MG63 (cell line): ENCODE measurements at regions not wholly inside any gene's neighbourhood (a gene's known extent, or its start where the extent isn't known, plus 50 kb on each side); places are given as distances from the start of the nearest gene placed in this dataset.
"Not testable (repeated sequence)": the region's sequence is repeated elsewhere in the genome, so short reads cannot be mapped to it uniquely, and the experiment has no call there.

Source experiments
- DNase-seq: peaks from one replicate; pipeline ENCODE4 v3.0.0-alpha.2; 2020
- H3K27me3 ChIP-seq: fragments of 250-450 bp; sonication (Bioruptor Pico); 2 replicates; pipeline ENCODE4 v1.5.1; 2020; ENCODE audit warnings: mild to moderate bottlenecking, moderate library complexity
- H3K36me3 ChIP-seq: fragments of 250-450 bp; sonication (Bioruptor Pico); 2 replicates; pipeline ENCODE4 v1.5.1; 2020; ENCODE audit warnings: mild to moderate bottlenecking, moderate library complexity
- H3K4me3 ChIP-seq: fragments of 250-450 bp; sonication (Bioruptor Pico); 2 replicates; pipeline ENCODE4 v1.5.1; 2020; ENCODE audit warnings: mild to moderate bottlenecking, moderate library complexity
- H3K9me3 ChIP-seq: fragments of 250-450 bp; sonication (Bioruptor Pico); 2 replicates; pipeline ENCODE4 v1.5.1; 2020; ENCODE audit warnings: mild to moderate bottlenecking, moderate library complexity

- H3K9me3 ChIP-seq = no peaks in the 10 kb centered on the region
- H3K36me3 ChIP-seq = no peaks in the 10 kb centered on the region
- peak; percentile 45 for DNase-seq
- H3K27me3 ChIP-seq = no peaks in the 10 kb centered on the region
- no peak overlapping the region for H3K4me3 ChIP-seq
Measured at GRCh38 chr6:2611092-2611491, 139.6 kb downstream of the MYLK4 start.

- H3K36me3 ChIP-seq = no peaks in the 10 kb centered on the region
- no peak overlapping the region for H3K4me3 ChIP-seq
- H3K9me3 ChIP-seq = no peaks in the 10 kb centered on the region
- no peaks in the 10 kb centered on the region for H3K27me3 ChIP-seq
- no peak for DNase-seq
Measured at GRCh38 chr6:2608503-2608902, 142.2 kb downstream of the MYLK4 start.

- no peaks in the 10 kb centered on the region for H3K27me3 ChIP-seq
- no peak overlapping the region for H3K4me3 ChIP-seq
- DNase-seq = no peak
Measured at GRCh38 chr6:2600363-2600762, 150.4 kb downstream of the MYLK4 start.

GRCh38 chr6:2599817-2600216, 150.9 kb downstream of the MYLK4 start:
- no peaks in the 10 kb centered on the region for H3K36me3 ChIP-seq
- no peaks in the 10 kb centered on the region for H3K27me3 ChIP-seq
- H3K9me3 ChIP-seq = no peaks in the 10 kb centered on the region
- H3K4me3 ChIP-seq = no peak overlapping the region
- no peak for DNase-seq

More at GRCh38 chr6:2600363-2600762, 150.4 kb downstream of the MYLK4 start:
- Histone ChIP-seq H3K9me3 (no peaks in the 10 kb centered on the region), H3K36me3 (no peaks in the 10 kb centered on the region)

GRCh38 chr6:2598867-2599266, 151.9 kb downstream of the MYLK4 start:
- no peak for DNase-seq
- no peaks in the 10 kb centered on the region for H3K9me3 ChIP-seq
- no peaks in the 10 kb centered on the region for H3K36me3 ChIP-seq
- no peak overlapping the region for H3K4me3 ChIP-seq
- no peaks in the 10 kb centered on the region for H3K27me3 ChIP-seq

- Histone ChIP-seq H3K9me3 (no peaks in the 10 kb centered on the region), H3K27me3 (no peaks in the 10 kb centered on the region), H3K36me3 (no peaks in the 10 kb centered on the region), H3K4me3 (no peak overlapping the region)
- no peak for DNase-seq
Measured at GRCh38 chr6:2597991-2598390, 152.7 kb downstream of the MYLK4 start.

- H3K4me3 ChIP-seq, H3K36me3 ChIP-seq, DNase-seq, H3K9me3 ChIP-seq, H3K27me3 ChIP-seq: not testable (repeated sequence)
Measured at GRCh38 chr6:2597457-2597856, 153.3 kb downstream of the MYLK4 start.

GRCh38 chr6:2596222-2596621, 154.5 kb downstream of the MYLK4 start:
- Histone ChIP-seq H3K4me3 (no peak overlapping the region), H3K36me3 (no peaks in the 10 kb centered on the region), H3K27me3 (no peaks in the 10 kb centered on the region), H3K9me3 (no peaks in the 10 kb centered on the region)
- no peak for DNase-seq

- Histone ChIP-seq H3K9me3 (no peaks in the 10 kb centered on the region), H3K36me3 (no peaks in the 10 kb centered on the region), H3K27me3 (no peaks in the 10 kb centered on the region), H3K4me3 (no peak overlapping the region)
- DNase-seq = no peak
Measured at GRCh38 chr6:2594868-2595267, 155.9 kb downstream of the MYLK4 start.

- DNase-seq = no peak
- no peaks in the 10 kb centered on the region for H3K9me3 ChIP-seq
- no peak overlapping the region for H3K4me3 ChIP-seq
- H3K27me3 ChIP-seq = no peaks in the 10 kb centered on the region
- no peaks in the 10 kb centered on the region for H3K36me3 ChIP-seq
Measured at GRCh38 chr6:2593167-2593566, 157.6 kb downstream of the MYLK4 start.

GRCh38 chr6:2589171-2589661, 161.5 kb downstream of the MYLK4 start:
- no peaks in the 10 kb centered on the region for H3K9me3 ChIP-seq
- no peak overlapping the region for H3K4me3 ChIP-seq
- no peaks in the 10 kb centered on the region for H3K27me3 ChIP-seq
- no peaks in the 10 kb centered on the region for H3K36me3 ChIP-seq
- DNase-seq = no peak

- H3K36me3 ChIP-seq = no peaks in the 10 kb centered on the region
- H3K9me3 ChIP-seq = no peaks in the 10 kb centered on the region
- no peak for DNase-seq
- no peak overlapping the region for H3K4me3 ChIP-seq
- no peaks in the 10 kb centered on the region for H3K27me3 ChIP-seq
Measured at GRCh38 chr6:2583459-2583858, 167.3 kb downstream of the MYLK4 start.

GRCh38 chr6:2582268-2582667, 168.5 kb downstream of the MYLK4 start:
- no peak for DNase-seq

GRCh38 chr6:2581611-2582010, 169.1 kb downstream of the MYLK4 start:
- DNase-seq = no peak
- Histone ChIP-seq H3K27me3 (no peaks in the 10 kb centered on the region), H3K9me3 (no peaks in the 10 kb centered on the region), H3K36me3 (no peaks in the 10 kb centered on the region), H3K4me3 (no peak overlapping the region)

More at GRCh38 chr6:2582268-2582667, 168.5 kb downstream of the MYLK4 start:
- H3K9me3 ChIP-seq = no peaks in the 10 kb centered on the region
- no peak overlapping the region for H3K4me3 ChIP-seq
- no peaks in the 10 kb centered on the region for H3K36me3 ChIP-seq
- no peaks in the 10 kb centered on the region for H3K27me3 ChIP-seq

- H3K36me3 ChIP-seq = no peaks in the 10 kb centered on the region
- H3K4me3 ChIP-seq = no peak overlapping the region
- no peaks in the 10 kb centered on the region for H3K9me3 ChIP-seq
- no peak for DNase-seq
- H3K27me3 ChIP-seq = no peaks in the 10 kb centered on the region
Measured at GRCh38 chr6:2581011-2581410, 169.7 kb downstream of the MYLK4 start.

- H3K4me3 ChIP-seq = no peak overlapping the region
- no peaks in the 10 kb centered on the region for H3K36me3 ChIP-seq
- no peaks in the 10 kb centered on the region for H3K27me3 ChIP-seq
- DNase-seq = no peak
- H3K9me3 ChIP-seq = no peaks in the 10 kb centered on the region
Measured at GRCh38 chr6:2579804-2580570, 170.7 kb downstream of the MYLK4 start.

GRCh38 chr6:2579241-2579761, 171.4 kb downstream of the MYLK4 start:
- no peaks in the 10 kb centered on the region for H3K36me3 ChIP-seq
- no peak overlapping the region for H3K4me3 ChIP-seq
- no peaks in the 10 kb centered on the region for H3K27me3 ChIP-seq
- no peaks in the 10 kb centered on the region for H3K9me3 ChIP-seq
- DNase-seq = no peak

GRCh38 chr6:2578767-2579166, 172.0 kb downstream of the MYLK4 start:
- no peak overlapping the region for H3K4me3 ChIP-seq
- no peaks in the 10 kb centered on the region for H3K36me3 ChIP-seq
- H3K27me3 ChIP-seq = no peaks in the 10 kb centered on the region
- DNase-seq = no peak
- H3K9me3 ChIP-seq = no peaks in the 10 kb centered on the region
